A549 (cell line): ENCODE measurements at regions not wholly inside any gene's neighbourhood (a gene's known extent, or its start where the extent isn't known, plus 50 kb on each side); places are given as distances from the start of the nearest gene placed in this dataset.

Source experiments
- ATAC-seq, 2 experiments: fragments of 200-7000 bp in 1 of 2; fragments of >200 bp in 1 of 2; cut with Nextera tagmentation in 1 of 2; cut with Tn5 transposase in 1 of 2; 3 replicates each; pipeline versions ENCODE4 v1.8.0 to v1.9.1; 2018 to 2020; ENCODE audit warnings: mild to moderate bottlenecking in 1 of 2, moderate library complexity in 1 of 2
- CTCF ChIA-PET: fragments of 300-600 bp; sonication (Branson Sonifier 250); formaldehyde crosslinking; extraction: SDS; loops from one replicate; lab custom pipeline; 2021; ENCODE audit warnings: antibody characterized with exemption, inconsistent platforms; lab: Yijun Ruan, JAX
- POLR2A ChIA-PET: fragments of 350-600 bp; formaldehyde crosslinking; extraction: SDS; loops from one replicate; lab custom pipeline; 2021; ENCODE audit warnings: antibody characterized with exemption, inconsistent platforms; lab: Yijun Ruan, JAX
- DNase-seq, 2 experiments: peaks; one replicate each; pipeline versions ENCODE4 v3.0.0 to v3.0.0-alpha.2; 2011 to 2016; ENCODE audit warnings: low read depth in 1 of 2, low spot score in 1 of 2
- FAIRE-seq: peaks from 2 replicates; lab custom pipeline; 2011; peaks lifted over from hg19 to GRCh38; lab: Jason Lieb, UNC
- H3K27ac ChIP-seq, 2 experiments: fragments of >200 bp; sonication (Bioruptor Twin); formaldehyde crosslinking; 3 replicates each; pipeline ENCODE4 v1.5.1; 2016 to 2017
- H3K4me1 ChIP-seq: fragments of >200 bp; sonication (Bioruptor Twin); formaldehyde crosslinking; 3 replicates; pipeline ENCODE4 v1.6.1; 2016
- H3K4me2 ChIP-seq: fragments of >200 bp; sonication (Bioruptor Twin); formaldehyde crosslinking; 3 replicates; pipeline ENCODE4 v1.6.1; 2016
- H3K4me3 ChIP-seq: fragments of >200 bp; sonication (Bioruptor Twin); formaldehyde crosslinking; 3 replicates; pipeline ENCODE4 v1.5.1; 2016
- H3K9me3 ChIP-seq: fragments of >200 bp; sonication (Bioruptor Twin); formaldehyde crosslinking; 3 replicates; pipeline ENCODE4 v1.6.1; 2016
- BCL3 ChIP-seq: fragments of >200 bp; sonication (Bioruptor Twin); formaldehyde crosslinking; IDR thresholded peaks from 3 replicates; pipeline ENCODE4 v1.6.1; 2016
- BHLHE40 ChIP-seq: IDR thresholded peaks from 2 replicates; pipeline ENCODE4 v1.6.1; 2012; ENCODE audit warnings: low read depth, low read length, inconsistent platforms
- EHF ChIP-seq: fragments of 250-450 bp; sonication (Bioruptor Pico); IDR thresholded peaks from 2 replicates; pipeline ENCODE4 v1.5.0; 2020; ENCODE audit warnings: mild to moderate bottlenecking
- EHMT2 ChIP-seq: fragments of 200-600 bp; sonication (generic); IDR thresholded peaks from 2 replicates; pipeline ENCODE4 v1.6.1; 2016; ENCODE audit warnings: antibody characterized with exemption, low read depth, mild to moderate bottlenecking, moderate library complexity
- EP300 ChIP-seq, 2 experiments: fragments of >200 bp; sonication (Bioruptor Twin); formaldehyde crosslinking; IDR thresholded peaks; 2 replicates in 1 of 2; 3 replicates in 1 of 2; pipeline ENCODE4 v1.6.1; 2016 to 2017
- ESRRA ChIP-seq: fragments of 150-350 bp; IDR thresholded peaks from 2 replicates; pipeline ENCODE4 v1.6.1; 2014; ENCODE audit warnings: mild to moderate bottlenecking, low read length, borderline replicate concordance
- FOSB ChIP-seq: fragments of 250-450 bp; sonication (Bioruptor Pico); IDR thresholded peaks from 2 replicates; pipeline ENCODE4 v1.5.0; 2020; ENCODE audit warnings: mild to moderate bottlenecking, moderate library complexity
- FOXS1 ChIP-seq: fragments of 250-450 bp; sonication (Bioruptor Pico); IDR thresholded peaks from 2 replicates; pipeline ENCODE4 v1.5.0; 2020; ENCODE audit warnings: mild to moderate bottlenecking, moderate library complexity
- GATA3 ChIP-seq: IDR thresholded peaks from 2 replicates; pipeline ENCODE4 v1.6.1; 2012; ENCODE audit warnings: borderline replicate concordance
- HES2 ChIP-seq: fragments of >200 bp; sonication (Bioruptor Twin); formaldehyde crosslinking; IDR thresholded peaks from 2 replicates; pipeline ENCODE4 v1.6.1; 2016
- HEYL ChIP-seq: fragments of 250-450 bp; sonication (Bioruptor Pico); IDR thresholded peaks from 2 replicates; pipeline ENCODE4 v1.8.0; 2021; ENCODE audit warnings: mild to moderate bottlenecking, moderate library complexity
- HOXA7 ChIP-seq: fragments of 250-450 bp; sonication (Bioruptor Pico); IDR thresholded peaks from 2 replicates; pipeline ENCODE4 v1.5.0; 2020; ENCODE audit warnings: mild to moderate bottlenecking, moderate library complexity
- HOXB5 ChIP-seq: fragments of 250-450 bp; sonication (Bioruptor Pico); IDR thresholded peaks from 2 replicates; pipeline ENCODE4 v1.5.0; 2020; ENCODE audit warnings: mild to moderate bottlenecking, moderate library complexity
- JUN ChIP-seq, 2 experiments: fragments of >200 bp; sonication (Bioruptor Twin); formaldehyde crosslinking; IDR thresholded peaks; 2 replicates in 1 of 2; 3 replicates in 1 of 2; pipeline ENCODE4 v1.6.1; 2016 to 2017
- MAZ ChIP-seq: fragments of 150-350 bp; IDR thresholded peaks from 2 replicates; pipeline ENCODE4 v1.6.1; 2014; ENCODE audit warnings: antibody characterized with exemption, low read depth, low read length, borderline replicate concordance
- NPAS2 ChIP-seq: fragments of 250-450 bp; sonication (Bioruptor Pico); IDR thresholded peaks from 2 replicates; pipeline ENCODE4 v1.8.0; 2022; ENCODE audit warnings: mild to moderate bottlenecking, moderate library complexity, borderline replicate concordance
- NR3C1 ChIP-seq: fragments of >200 bp; sonication (Bioruptor Twin); formaldehyde crosslinking; IDR thresholded peaks from 3 replicates; pipeline ENCODE4 v1.6.1; 2017
- POLR2AphosphoS2 ChIP-seq: conservative IDR thresholded peaks from 2 replicates; pipeline ENCODE4 v1.6.1; 2012; ENCODE audit warnings: low read length, improper control_type of control experiment, inconsistent platforms
- RARB ChIP-seq: fragments of 250-450 bp; sonication (Bioruptor Pico); IDR thresholded peaks from 2 replicates; pipeline ENCODE4 v1.8.0; 2021; ENCODE audit warnings: mild to moderate bottlenecking, moderate library complexity
- TFCP2L1 ChIP-seq: fragments of 250-450 bp; sonication (Bioruptor Pico); IDR thresholded peaks from 2 replicates; pipeline ENCODE4 v1.5.0; 2021; ENCODE audit warnings: mild to moderate bottlenecking
- TP53 ChIP-seq: fragments of 250-450 bp; sonication (Bioruptor Pico); IDR thresholded peaks from 2 replicates; pipeline ENCODE4 v1.5.0; 2021; ENCODE audit warnings: mild to moderate bottlenecking, moderate library complexity
- ZC3H11A ChIP-seq: fragments of 450-650 bp; IDR thresholded peaks from 2 replicates; pipeline ENCODE4 v1.6.1; 2014; ENCODE audit warnings: antibody characterized with exemption, mild to moderate bottlenecking
- ZNF302 ChIP-seq: fragments of 250-450 bp; sonication (Bioruptor Pico); IDR thresholded peaks from 2 replicates; pipeline ENCODE4 v1.9.0; 2021; ENCODE audit warnings: inconsistent platforms, mild to moderate bottlenecking, moderate library complexity
- WGBS: methylation state at CpG from one replicate; pipeline ENCODE4 v1.1.6; 2017; ENCODE audit errors: missing lambda C conversion rate; 5-methylcytosine and 5-hydroxymethylcytosine counted together
- TF ChIP-seq, protein P1 (sequence below): fragments of 200-600 bp; sonication (generic); IDR thresholded peaks from 2 replicates; pipeline ENCODE4 v1.6.1; 2016; ENCODE audit warnings: antibody characterized with exemption, mild to moderate bottlenecking, moderate library complexity
- TF ChIP-seq, protein P2 (sequence below): IDR thresholded peaks from 2 replicates; pipeline ENCODE4 v1.6.1; 2012
- TF ChIP-seq, protein P3 (sequence below): IDR thresholded peaks from 2 replicates; pipeline ENCODE4 v1.6.1; 2012

DNA sequence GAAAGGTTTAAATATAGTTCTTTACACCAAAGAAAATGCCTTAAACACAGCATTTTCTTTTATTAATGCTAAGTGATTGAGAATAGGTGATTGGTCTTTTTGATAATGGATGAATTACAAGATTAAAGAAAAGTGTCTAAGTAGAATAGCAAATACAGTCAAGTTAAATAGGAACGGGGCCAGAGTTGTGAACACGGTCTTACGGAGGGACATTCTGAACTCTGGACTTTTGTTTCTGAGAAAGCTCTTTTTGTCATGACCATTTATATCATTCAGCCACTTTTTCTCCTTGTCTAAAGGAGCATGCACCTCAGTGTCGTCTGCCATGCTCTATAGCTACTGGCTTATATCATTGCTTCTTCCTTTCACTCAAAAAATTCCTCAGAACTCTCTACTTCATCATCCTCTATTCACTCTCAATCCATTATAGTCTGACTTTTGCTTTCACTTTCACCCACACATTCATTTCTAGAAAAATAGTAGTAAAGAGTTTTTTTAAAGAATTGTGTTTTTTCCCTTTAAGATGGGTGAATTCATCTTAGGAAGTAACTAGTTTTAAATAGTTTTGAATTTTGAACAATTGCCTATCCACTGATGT lies 263.0 kb upstream of the FBXL7 start (continued):
- TF ChIP-seq, protein P1, sequence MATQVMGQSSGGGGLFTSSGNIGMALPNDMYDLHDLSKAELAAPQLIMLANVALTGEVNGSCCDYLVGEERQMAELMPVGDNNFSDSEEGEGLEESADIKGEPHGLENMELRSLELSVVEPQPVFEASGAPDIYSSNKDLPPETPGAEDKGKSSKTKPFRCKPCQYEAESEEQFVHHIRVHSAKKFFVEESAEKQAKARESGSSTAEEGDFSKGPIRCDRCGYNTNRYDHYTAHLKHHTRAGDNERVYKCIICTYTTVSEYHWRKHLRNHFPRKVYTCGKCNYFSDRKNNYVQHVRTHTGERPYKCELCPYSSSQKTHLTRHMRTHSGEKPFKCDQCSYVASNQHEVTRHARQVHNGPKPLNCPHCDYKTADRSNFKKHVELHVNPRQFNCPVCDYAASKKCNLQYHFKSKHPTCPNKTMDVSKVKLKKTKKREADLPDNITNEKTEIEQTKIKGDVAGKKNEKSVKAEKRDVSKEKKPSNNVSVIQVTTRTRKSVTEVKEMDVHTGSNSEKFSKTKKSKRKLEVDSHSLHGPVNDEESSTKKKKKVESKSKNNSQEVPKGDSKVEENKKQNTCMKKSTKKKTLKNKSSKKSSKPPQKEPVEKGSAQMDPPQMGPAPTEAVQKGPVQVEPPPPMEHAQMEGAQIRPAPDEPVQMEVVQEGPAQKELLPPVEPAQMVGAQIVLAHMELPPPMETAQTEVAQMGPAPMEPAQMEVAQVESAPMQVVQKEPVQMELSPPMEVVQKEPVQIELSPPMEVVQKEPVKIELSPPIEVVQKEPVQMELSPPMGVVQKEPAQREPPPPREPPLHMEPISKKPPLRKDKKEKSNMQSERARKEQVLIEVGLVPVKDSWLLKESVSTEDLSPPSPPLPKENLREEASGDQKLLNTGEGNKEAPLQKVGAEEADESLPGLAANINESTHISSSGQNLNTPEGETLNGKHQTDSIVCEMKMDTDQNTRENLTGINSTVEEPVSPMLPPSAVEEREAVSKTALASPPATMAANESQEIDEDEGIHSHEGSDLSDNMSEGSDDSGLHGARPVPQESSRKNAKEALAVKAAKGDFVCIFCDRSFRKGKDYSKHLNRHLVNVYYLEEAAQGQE = no peak
- TF ChIP-seq RARB (no peak), HOXB5 (no peak)

DNA sequence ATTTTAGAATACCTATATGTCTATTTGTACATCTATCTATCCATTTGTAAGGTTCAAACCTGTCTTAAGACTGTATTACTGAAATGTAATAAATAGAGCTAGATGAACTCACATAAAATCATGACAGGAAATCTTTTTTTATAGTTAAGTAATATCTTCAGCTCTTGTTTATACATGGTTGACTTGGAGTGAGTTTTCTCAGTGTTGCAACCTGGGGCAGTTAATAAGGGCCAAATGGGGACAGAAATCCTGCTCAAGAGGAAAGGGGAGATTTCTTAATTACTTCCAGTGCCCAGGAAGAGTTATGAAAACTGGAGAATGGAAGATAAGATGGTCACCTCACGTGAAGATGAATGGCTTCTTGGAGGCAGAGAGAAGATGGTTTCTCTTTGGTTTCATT lies 265.1 kb upstream of the FBXL7 start:
- ATAC-seq (no peak), FAIRE-seq (no peak), DNase-seq (no peak)
- 0% methylated on average over 1 of the region's 1 CpG for WGBS
- Histone ChIP-seq H3K4me2 (no peak overlapping the region), H3K27ac (no peak overlapping the region), H3K4me1 (no peaks in the 10 kb centered on the region), H3K9me3 (no peaks in the 10 kb centered on the region), H3K4me3 (no peak overlapping the region)
- ChIA-PET CTCF (no interaction called here), POLR2A (no interaction called here)
- TF ChIP-seq GATA3 = no peak
- TF ChIP-seq RARB = no peak
- TF ChIP-seq ZNF302 (CRISPR knock-in tag) = no peak
- TF ChIP-seq NPAS2 (CRISPR knock-in tag) = no peak
- no peak for TF ChIP-seq FOSB (CRISPR knock-in tag)
- no peak for TF ChIP-seq BHLHE40
- no peak for TF ChIP-seq FOXS1 (CRISPR knock-in tag)
- TF ChIP-seq BCL3 = no peak
- TF ChIP-seq, protein P2, sequence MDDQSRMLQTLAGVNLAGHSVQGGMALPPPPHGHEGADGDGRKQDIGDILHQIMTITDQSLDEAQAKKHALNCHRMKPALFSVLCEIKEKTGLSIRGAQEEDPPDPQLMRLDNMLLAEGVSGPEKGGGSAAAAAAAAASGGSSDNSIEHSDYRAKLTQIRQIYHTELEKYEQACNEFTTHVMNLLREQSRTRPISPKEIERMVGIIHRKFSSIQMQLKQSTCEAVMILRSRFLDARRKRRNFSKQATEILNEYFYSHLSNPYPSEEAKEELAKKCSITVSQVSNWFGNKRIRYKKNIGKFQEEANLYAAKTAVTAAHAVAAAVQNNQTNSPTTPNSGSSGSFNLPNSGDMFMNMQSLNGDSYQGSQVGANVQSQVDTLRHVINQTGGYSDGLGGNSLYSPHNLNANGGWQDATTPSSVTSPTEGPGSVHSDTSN = no peak

DNA sequence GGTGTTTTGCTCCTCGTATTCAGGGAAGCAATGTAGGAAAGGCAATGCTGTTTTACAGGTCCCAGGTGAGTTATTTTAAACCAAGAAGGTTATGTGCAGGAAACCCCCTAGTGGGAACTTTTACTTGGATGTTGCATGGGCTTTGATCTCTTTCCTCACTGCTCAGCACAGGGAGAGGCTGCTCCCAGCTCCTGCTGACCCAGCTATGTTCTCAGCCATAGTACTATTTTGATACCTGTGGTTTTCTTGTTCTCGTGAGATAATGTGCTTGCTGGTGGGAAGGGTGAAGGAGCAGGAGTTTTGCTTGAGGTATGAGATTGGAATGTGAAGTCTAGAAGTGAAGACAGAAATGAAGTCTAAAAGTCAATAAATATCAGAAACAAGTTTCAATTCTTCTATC lies 265.6 kb upstream of the FBXL7 start:
- ATAC-seq (no peak), DNase-seq (no peak)
- Histone ChIP-seq H3K27ac (no peak overlapping the region), H3K4me1 (no peaks in the 10 kb centered on the region), H3K4me2 (no peak overlapping the region), H3K4me3 (no peak overlapping the region)
- POLR2A ChIA-PET = no interaction called here
- TF ChIP-seq EP300 (IDR thresholded peaks at IDR 0.05) (no peak), FOSB (CRISPR knock-in tag) (no peak), HOXA7 (no peak), TFCP2L1 (CRISPR knock-in tag) (no peak), ESRRA (no peak), HEYL (CRISPR knock-in tag) (no peak), MAZ (no peak), BHLHE40 (no peak), RARB (no peak), EHMT2 (no peak), POLR2AphosphoS2 (no peak), NR3C1 (no peak), ZC3H11A (no peak), JUN (IDR thresholded peaks at IDR 0.05) (no peak), HES2 (no peak), TP53 (CRISPR knock-in tag) (no peak), NPAS2 (CRISPR knock-in tag) (no peak), EHF (CRISPR knock-in tag) (no peak)
- TF ChIP-seq, protein P3, sequence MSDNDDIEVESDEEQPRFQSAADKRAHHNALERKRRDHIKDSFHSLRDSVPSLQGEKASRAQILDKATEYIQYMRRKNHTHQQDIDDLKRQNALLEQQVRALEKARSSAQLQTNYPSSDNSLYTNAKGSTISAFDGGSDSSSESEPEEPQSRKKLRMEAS = no peak
- TF ChIP-seq, all 56 proteins: peak for 0
- FAIRE-seq = no peak
- H3K9me3 ChIP-seq = no peaks in the 10 kb centered on the region
- CTCF ChIA-PET = no interaction called here
- 0% methylated on average over 2 of the region's 2 CpGs for WGBS
